ENCODE measurements at regions not wholly inside any gene's neighbourhood (a gene's known extent, or its start where the extent isn't known, plus 50 kb on each side); places are given as distances from the start of the nearest gene placed in this dataset.
"Not testable (repeated sequence)": the region's sequence is repeated elsewhere in the genome, so short reads cannot be mapped to it uniquely, and the experiment has no call there.

- no peak for DNase-seq (ENCODE audit: low read depth)
Observed at GRCh38 chr1:113185463-113186104, 112.6 kb downstream of the LRIG2 start.

- no peak for DNase-seq (ENCODE audit: low read depth)
Observed at GRCh38 chr1:113190078-113190477, 117.1 kb downstream of the LRIG2 start.

GRCh38 chr1:113190930-113191329 lies 117.9 kb downstream of the LRIG2 start:
- DNase-seq (ENCODE audit: low read depth): no peak

DNA sequence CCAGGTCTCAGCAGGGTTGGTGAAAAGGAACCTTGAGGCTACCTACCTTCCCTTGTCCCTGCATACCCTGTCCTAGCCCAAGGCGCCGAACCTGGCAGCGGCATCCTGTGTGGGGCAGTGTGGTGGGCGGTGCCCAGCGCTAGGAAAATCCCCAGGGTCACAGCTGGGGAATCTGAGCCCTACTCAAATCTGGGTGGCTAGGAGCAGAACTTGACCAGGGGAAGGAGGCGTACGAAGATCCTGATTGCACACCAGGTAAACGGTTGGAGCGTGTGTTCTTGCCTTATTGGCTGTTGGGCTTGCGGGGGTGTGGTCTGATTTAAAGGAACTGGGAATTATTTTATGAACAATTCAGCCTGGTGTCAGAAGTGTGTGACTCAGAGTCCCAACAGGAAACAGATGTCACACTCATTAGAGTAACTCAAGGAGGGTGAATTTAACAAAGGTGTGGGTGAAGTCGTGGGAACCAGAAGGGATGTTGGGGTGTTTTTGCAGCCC lies 118.6 kb downstream of the LRIG2 start:
- no peak for DNase-seq (ENCODE audit: low read depth)

DNA sequence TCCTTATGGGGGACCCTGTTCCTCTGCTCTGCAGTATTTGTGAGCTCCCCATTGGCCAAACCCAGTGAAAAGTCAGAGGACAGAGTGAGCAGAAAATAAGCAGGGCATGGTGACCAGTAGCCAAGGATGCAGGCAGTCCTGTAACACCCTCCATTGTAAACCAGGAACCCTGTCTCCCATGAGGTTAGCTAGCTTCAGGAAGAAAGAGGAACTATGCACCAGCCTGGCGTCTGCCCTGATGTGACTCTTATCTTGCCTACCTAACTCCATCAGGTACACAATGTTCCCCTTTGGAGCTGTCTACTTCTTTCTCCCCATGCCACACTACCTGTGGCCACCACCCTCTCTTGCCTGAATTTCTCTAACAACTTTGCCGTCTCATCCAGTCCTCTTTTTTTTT lies 119.2 kb downstream of the LRIG2 start:
- no peak for DNase-seq (ENCODE audit: low read depth)

- DNase-seq (ENCODE audit: low read depth): no peak
Observed at GRCh38 chr1:113192980-113193379, 120.0 kb downstream of the LRIG2 start.

GRCh38 chr1:113194846-113195830 lies 122.1 kb downstream of the LRIG2 start:
- DNase-seq (ENCODE audit: low read depth): no peak

- DNase-seq (ENCODE audit: low read depth): no peak
Observed at GRCh38 chr1:113197719-113198330, 124.8 kb downstream of the LRIG2 start.

GRCh38 chr1:113198806-113199205 lies 125.8 kb downstream of the LRIG2 start:
- no peak for DNase-seq (ENCODE audit: low read depth)

DNA sequence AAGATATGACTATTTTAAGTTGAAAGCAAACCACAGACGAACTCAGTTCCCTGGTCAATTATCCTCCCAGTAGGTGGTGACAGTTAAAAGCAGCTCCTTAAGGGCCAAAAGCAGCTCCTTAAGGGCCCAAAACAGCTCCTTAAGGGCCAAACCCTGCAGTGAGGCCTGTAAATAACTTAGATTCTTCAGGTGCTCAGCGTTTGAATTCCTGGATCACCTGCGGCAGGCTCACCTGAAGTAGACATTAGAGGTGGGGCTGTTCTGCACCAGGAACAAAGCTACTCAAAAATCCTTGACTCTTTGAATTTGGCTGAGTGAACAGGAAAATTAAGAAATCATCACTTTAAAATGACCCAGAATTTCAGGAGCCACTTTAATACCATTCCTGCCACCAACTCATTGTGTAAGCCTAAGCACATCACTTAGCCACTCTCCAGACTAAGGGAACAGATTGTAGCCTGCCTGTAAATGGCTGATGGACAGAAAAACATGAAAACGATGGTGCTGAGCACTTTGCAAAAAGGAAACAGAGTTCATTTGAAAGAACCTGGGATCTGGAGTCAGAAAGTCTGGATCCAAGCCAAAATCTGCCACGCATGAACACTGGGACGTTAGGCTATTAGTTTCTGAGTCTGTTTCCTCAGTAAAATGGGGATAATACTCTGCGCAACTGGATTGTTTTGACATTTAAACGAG lies 126.9 kb downstream of the LRIG2 start:
- no peak for DNase-seq (ENCODE audit: low read depth)

DNA sequence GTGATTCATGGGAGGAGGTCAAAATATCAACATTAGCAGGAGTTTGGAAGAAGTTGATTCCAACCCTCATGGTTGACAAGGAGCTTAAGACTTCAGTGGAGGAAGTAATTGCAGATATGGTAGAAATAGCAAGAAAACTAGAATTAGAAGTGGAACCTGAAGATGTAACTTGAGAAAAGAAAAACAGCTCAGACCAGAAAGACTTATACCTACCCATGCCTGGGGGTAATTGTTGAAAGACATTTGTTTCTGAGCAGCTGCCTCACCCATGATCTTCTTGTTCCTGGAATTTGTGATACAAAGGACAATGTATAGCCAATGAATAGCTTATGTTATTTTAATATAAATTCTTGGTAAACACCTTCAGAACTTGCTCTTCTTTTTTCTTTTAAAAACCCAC lies 128.6 kb downstream of the LRIG2 start:
- DNase-seq (ENCODE audit: low read depth): no peak

DNA sequence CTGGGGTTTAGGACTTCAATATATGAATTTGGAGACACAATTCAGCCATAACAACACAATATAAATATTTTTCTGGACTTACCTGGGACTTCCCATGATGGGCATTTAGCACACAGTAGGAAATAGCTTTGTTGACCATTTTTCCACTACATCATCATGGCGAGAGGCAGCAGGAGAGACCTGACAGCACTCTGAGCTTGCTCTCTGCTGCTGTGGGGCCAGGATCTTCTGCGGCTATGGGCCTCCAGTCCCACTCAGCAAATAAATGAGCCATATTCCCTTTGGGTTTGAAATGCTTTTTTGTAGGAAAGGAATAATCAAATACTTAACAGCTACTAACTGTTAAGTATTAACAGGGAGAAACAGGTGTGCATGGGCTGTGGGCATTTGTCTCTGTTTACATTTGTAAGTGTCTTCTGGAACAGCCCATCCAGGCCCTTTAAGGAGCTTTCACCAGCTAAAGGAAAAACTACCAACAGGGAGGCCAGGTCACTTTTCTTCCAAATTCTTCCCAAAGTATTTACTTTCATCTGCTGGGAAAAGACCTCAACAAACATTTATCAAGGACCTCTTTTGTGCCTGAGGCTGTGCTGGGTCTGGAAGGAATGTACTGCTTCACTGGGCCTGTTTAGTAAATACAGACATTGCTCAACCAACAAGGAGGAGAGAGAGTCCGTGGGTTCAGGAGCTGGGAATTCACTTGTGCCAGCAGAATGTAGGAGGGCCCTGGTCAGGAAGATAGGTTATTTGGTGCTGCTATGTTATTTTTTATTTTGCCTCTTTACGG lies 133.2 kb downstream of the LRIG2 start:
- DNase-seq (ENCODE audit: low read depth): no peak

GRCh38 chr1:113207019-113207418 lies 134.0 kb downstream of the LRIG2 start:
- DNase-seq (ENCODE audit: low read depth): no peak

GRCh38 chr1:113207457-113207856 lies 134.5 kb downstream of the LRIG2 start:
- DNase-seq (ENCODE audit: low read depth): no peak

GRCh38 chr1:113208425-113208824 lies 135.4 kb downstream of the LRIG2 start:
- not testable (repeated sequence) for DNase-seq (ENCODE audit: low read depth)

DNA sequence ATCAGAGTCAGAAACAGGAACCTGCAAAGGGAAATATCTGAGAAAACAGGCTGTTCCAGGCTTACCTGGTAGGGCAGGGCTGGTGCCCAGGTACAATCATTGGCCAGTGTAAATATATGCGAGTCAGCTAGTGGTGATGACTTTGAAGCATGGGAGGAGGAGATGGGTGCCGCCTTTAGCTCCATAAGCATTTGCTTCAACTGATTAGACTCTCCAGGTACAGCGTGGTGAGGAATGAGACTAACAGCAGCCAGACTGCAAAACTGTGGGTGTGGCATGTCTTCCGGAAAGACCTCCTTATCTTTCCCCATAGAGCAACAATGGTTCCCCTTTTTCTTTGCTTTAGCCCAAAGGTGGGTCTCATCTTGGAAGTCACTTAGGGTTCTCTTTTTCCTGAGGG lies 137.2 kb downstream of the LRIG2 start:
- DNase-seq (ENCODE audit: low read depth): no peak

DNA sequence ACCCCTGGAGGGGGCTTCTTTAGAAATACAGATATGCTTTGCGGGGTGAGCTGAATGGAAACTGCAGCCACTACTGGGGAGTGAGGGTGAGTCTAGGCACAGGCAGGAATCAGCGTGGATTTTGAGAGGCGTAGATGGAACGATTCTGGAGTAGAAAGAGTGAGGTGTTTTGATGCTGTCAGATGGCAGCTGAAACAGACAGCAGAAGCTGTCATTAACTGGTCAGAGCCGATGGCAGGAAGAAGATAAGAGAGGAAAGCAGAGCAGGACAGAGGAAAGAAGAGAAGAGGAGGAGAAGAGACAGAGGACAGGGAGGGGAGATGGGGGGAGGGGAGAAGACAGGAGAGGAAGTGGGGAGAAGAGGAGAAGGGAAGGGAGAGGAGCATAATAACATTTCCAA lies 138.5 kb downstream of the LRIG2 start:
- DNase-seq (ENCODE audit: low read depth): no peak

- no peak for DNase-seq (ENCODE audit: low read depth)
Observed at GRCh38 chr1:113215015-113215414, 142.0 kb downstream of the LRIG2 start.

- DNase-seq (ENCODE audit: low read depth): no peak
Observed at GRCh38 chr1:113216664-113217063, 143.7 kb downstream of the LRIG2 start.

DNA sequence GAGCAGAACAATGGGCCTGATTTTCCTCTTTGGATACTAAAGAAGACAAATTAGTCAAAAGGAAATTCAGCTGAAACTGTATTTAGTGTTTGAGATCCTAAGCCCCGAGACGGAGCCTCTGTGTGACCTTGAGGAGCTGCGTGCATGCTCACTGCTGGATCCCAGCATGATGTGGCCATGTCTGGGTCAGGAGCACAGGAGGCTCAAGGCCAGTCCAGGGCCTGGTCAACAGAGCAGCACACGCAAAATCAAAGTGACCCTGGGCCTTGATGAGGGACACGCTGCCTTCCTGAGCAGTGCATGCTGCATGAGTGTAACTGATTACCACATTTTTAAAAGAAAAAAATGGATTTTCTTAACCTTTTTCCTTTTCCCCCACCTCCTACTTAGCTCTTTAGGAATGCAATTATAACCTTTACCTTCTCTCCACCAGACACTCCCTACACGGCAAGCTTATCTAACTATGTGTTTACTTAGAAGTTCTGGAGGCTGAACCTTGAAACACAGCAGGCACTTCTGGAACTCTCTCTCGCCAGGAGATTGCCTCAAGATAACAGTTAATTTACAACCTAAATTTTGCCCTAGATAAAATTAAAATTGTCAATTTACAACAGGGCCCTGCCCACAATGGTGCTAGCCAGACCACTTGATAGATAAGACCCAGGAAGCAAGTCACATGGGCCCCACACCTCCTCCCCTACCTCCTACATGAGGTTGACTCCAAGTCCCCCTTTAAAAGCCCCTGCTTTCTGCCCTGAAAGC lies 144.6 kb downstream of the LRIG2 start:
- DNase-seq (ENCODE audit: low read depth): no peak

Data from forelimb muscle (tissue), 1 donor.